SH-SY5Y (cell line): ENCODE measurements at regions not wholly inside any gene's neighbourhood (a gene's known extent, or its start where the extent isn't known, plus 50 kb on each side); places are given as distances from the start of the nearest gene placed in this dataset.

Source experiments
- GATA2 ChIP-seq: IDR thresholded peaks from 2 replicates; pipeline ENCODE4 v1.6.1; 2011; ENCODE audit warnings: mild to moderate bottlenecking, low read depth, low read length
- GATA3 ChIP-seq: IDR thresholded peaks from 2 replicates; pipeline ENCODE4 v1.6.1; 2011; ENCODE audit warnings: low read depth, mild to moderate bottlenecking, low read length, moderate library complexity

- TF ChIP-seq GATA2 (no peak), GATA3 (no peak)
These were observed 395.8 kb downstream of the PID1 start for GRCh38 chr2:228875152-228875900.

GRCh38 chr2:228871012-228871411, 400.1 kb downstream of the PID1 start:
- TF ChIP-seq GATA2 (no peak), GATA3 (no peak)

- no peak for TF ChIP-seq GATA3
- TF ChIP-seq GATA2, result no peak
These were observed 401.3 kb downstream of the PID1 start for GRCh38 chr2:228869636-228870264.

GRCh38 chr2:228867406-228867805, 403.7 kb downstream of the PID1 start:
- TF ChIP-seq GATA2, result no peak
- no peak for TF ChIP-seq GATA3

- TF ChIP-seq GATA2, result no peak
- no peak for TF ChIP-seq GATA3
These were observed 404.3 kb downstream of the PID1 start for GRCh38 chr2:228866781-228867180.

- TF ChIP-seq GATA3, result no peak
- no peak for TF ChIP-seq GATA2
These were observed 405.0 kb downstream of the PID1 start for GRCh38 chr2:228866044-228866443.

- no peak for TF ChIP-seq GATA2
These were observed 407.0 kb downstream of the PID1 start for GRCh38 chr2:228864131-228864530.

GRCh38 chr2:228860601-228861285, 410.3 kb downstream of the PID1 start:
- no peak for TF ChIP-seq GATA2
- no peak for TF ChIP-seq GATA3

- no peak for TF ChIP-seq GATA3
- no peak for TF ChIP-seq GATA2
These were observed 417.9 kb downstream of the PID1 start for GRCh38 chr2:228853151-228853550.

GRCh38 chr2:228848638-228849037, 422.4 kb downstream of the PID1 start:
- TF ChIP-seq GATA2 (no peak), GATA3 (no peak)

- TF ChIP-seq GATA2 (no peak), GATA3 (no peak)
These were observed 423.4 kb downstream of the PID1 start for GRCh38 chr2:228847684-228848083.

GRCh38 chr2:228846161-228846560, 424.9 kb downstream of the PID1 start:
- TF ChIP-seq GATA2, result no peak
- TF ChIP-seq GATA3, result no peak

GRCh38 chr2:228845162-228845925, 425.7 kb downstream of the PID1 start:
- TF ChIP-seq GATA2 (no peak), GATA3 (no peak)

- TF ChIP-seq GATA2 (no peak), GATA3 (no peak)
These were observed 429.2 kb downstream of the PID1 start for GRCh38 chr2:228841877-228842276.
